HT-29 (cell line): ENCODE measurements at regions not wholly inside any gene's neighbourhood (a gene's known extent, or its start where the extent isn't known, plus 50 kb on each side); places are given as distances from the start of the nearest gene placed in this dataset.

Source experiments
- DNase-seq: peaks from one replicate; pipeline ENCODE4 v3.0.0-alpha.2; 2015; ENCODE audit warnings: low spot score

DNA sequence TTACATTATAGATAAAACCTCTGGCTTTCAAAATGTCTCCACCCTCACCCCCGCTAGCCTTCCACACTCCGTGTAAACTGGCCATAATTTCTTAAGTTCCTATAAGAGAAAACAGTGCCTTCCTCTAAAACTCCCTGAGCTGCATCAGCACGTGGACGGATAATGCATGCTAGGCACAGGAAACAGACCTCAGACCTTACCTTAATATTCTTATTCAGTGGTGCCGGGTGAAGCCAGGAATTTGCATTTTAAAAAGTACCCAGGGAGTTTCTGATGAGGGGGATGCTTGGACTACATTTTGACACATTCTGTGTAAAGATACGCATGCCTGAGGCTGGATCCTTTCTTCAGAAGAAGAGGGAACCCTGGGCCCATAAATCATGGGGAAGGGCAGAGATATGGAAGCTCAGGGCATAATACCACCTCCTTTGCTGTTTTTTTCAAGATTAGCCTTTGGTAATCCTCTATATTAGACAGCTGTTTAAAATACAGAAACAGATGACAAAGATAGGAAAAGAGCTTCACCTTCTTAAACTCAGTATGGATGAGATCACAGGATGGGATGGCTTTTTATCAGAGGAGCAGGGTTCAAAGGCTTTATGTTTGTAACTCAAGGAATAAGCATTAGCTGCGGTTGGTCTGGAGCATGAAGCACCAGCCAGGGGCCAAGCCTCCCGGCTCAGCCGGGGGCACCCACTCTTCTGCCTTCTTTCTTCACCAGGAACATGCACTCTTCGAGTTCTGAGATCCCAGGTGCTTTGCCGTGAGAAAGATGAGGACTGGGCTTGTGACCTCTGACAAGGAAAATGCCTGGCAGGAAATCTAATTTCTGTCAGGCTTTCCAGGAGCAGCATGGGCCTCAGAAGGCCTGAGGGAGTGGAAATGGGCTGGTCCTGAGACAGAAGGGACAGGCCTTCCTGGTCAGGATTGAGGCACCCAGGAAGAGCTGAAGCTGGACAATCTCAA lies 218.1 kb upstream of the SOX4 start:
- DNase-seq, result no peak

DNA sequence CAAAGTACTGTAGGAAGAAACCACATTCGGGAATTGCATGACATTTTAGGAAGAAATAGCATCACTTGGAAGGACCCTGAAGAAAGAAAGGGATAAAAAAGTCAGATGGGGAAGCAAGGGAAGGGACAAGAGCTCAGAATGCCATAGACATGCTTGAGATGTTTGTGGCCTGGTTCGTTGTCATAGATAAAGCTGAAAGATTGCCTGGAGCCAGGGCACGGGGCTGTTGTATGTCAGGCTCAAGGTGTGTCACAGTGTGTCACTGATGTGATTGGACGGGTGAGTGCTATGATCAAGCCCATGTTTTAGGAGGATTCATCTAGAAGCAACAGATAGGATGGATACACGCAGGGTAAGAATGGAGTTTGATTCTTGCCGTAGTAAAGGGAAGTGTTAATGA lies 216.2 kb upstream of the SOX4 start:
- no peak for DNase-seq

DNA sequence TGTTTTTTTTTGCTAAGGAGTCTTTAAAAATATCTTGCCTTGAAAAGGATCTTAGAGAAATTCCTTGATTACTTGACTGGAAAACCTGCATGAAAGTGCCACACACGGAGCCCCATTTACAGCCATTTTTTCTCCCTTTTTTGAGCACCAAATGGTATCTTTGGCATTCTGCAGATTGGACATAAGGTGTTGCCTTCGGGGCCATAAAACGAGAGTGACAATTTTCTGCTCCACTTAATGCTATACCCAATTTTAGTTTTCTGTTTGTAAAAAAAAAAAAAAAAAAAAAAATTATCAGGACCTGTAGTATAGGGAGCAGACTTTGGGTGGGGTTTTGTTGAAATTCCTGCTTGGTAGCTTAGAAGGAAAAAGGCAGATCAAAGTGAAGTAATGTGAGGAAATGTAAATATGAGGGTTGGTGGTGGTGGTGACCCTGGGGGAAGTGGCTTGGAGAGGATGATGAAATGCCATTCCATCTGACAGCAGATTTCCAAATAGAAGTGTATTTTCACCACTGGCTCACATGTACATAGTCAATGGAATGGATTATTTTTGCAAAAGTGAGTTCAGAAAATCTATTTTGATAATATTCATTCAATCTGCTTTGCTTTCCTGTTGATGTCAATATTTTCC lies 212.1 kb upstream of the SOX4 start:
- DNase-seq, result peak; percentile 71

DNA sequence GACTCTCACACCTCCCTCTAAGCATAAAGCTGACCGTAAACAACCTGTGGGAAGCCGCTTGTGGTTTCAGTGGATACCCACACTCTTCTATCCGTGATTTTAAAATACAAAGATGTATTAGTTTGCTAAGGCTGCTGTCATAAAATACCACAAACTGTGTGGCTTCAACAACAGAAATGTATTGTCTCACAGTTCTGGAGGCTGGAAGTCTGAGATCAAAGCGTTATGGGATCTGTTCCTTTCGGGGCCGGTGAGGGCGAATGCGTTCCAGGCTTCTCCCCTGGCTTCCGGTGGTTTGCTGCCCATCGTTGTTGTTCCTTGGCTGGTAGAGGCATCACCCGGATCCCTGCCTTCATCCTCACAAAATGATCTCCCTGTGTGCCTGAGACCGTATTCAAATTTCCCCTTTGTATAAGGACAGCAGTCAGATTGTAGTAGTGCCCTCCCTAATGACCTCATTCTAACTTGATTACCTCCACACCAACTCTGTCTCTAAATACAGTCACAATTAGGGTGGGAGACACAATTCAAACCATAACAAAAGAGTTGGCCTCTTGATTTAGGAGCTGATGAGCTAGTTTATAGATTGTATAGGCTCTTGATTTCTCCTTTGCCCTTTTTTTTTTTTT lies 210.6 kb upstream of the SOX4 start:
- DNase-seq, result no peak

DNA sequence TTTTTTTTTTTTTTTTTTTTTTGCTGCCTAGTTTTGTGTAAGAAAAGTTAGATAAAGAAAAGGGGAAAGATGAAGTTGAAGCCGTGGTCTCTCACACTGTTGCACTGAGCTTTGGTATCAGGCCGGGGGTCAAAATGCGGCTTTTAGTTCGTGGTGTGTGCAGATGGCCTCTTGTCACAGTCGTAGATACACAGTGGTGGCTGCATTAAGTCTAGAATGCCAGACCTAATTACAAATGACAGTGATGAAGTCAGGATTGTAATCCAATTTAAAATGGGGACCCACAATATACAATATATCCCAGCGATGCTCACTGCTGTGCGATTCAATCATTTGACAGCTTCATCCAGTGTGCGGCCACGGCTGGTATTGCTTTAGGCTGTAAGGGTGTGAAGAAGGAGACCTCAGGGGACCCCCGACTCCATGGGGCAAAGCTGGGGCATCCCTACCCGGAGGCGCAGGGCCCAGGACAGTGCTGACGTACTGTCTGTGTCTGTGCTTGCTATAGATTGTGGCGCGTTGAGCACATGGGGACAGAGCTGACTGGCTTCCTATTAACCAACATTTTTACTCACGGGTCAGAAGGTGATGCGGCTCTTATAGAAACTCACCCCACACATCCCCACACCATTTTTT lies 210.0 kb upstream of the SOX4 start:
- no peak for DNase-seq

DNA sequence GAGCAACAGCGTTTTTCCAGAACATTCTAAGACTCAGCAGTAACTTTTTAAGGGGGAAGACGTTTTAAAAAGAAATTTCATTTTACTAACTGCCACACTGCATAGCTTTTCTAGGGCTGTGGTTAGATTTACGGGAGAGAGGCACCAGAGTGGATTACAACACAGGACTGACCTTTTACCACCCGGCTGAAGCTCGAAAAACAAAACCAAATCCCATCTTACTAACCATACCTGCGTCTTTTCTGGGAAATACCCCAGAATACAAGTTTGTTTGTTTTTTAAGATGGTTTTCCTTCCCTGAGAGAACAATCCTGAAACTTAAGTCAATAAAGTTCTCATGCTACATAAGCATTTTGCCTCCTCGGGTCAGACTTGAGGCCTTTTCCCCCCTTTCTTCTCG lies 209.3 kb upstream of the SOX4 start:
- DNase-seq, result peak; percentile 37

DNA sequence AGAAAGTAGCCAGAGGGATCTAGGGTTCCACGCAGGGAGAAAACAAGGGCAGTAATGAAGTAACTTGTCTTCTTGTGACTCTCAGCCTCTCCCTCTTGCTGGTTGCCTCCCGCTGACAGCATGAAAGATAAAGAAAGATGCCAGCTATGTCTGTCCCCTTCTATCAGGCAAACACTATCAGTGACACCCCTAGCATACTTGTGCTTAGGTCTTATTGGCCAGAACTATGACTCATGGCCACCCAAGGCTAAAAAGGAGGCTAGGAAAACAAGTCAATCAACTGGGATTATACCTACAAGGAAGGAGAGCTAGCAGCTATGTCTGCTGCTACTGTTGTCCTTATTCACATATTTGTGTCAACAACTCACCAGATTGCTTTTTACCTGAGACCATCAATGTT lies 206.8 kb upstream of the SOX4 start:
- DNase-seq, result peak; percentile 46

DNA sequence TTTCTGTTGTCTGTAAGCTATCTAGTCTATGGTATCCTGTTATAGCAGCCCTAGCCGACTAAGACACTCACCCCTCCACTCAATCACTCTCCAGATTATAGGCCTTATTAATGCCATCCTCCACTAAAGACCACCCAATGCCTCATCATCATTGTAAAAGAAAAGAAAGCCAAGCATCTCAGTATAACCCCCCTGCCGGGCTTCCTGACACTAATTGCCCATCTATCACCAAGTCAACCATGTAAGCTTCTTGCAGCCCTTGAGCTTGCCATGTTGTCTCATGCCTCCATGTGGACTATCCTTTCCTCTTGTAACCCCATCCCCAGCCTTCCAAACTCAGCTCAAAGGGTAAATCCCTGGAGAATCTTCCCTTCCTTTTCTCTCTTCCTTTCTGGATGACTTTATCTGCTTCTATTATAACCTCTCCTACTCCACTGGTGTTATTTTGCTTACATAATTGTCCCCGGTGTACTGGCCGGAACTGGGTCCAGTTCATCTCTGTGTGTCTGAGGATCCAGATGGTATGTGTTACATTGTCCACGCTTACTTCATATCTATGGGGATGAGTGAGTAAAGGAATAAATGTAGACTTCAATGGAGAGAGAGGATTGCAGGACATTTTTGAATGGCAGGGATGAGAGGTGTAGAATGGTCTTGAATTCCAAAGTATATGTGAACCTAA lies 202.9 kb upstream of the SOX4 start:
- DNase-seq, result no peak

DNA sequence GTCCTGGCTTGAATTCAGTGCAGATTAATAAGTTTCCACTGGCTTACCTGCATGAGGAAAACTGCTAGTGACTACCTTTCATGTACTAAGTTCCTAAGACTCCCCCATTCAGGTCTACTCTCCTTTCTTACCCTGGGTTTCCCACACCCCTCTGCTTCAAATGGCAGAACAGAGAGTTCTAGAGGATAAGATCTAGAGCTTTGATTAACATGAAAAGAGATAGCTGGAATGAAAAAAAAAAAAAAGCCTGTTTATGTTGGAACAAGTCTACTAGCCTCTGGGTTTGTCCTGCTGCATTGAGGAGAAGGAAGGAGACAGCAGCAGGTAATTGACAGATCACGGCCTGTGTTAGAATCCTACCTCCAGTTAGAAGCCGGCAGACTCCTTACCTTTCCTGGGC lies 201.4 kb upstream of the SOX4 start:
- no peak for DNase-seq

DNA sequence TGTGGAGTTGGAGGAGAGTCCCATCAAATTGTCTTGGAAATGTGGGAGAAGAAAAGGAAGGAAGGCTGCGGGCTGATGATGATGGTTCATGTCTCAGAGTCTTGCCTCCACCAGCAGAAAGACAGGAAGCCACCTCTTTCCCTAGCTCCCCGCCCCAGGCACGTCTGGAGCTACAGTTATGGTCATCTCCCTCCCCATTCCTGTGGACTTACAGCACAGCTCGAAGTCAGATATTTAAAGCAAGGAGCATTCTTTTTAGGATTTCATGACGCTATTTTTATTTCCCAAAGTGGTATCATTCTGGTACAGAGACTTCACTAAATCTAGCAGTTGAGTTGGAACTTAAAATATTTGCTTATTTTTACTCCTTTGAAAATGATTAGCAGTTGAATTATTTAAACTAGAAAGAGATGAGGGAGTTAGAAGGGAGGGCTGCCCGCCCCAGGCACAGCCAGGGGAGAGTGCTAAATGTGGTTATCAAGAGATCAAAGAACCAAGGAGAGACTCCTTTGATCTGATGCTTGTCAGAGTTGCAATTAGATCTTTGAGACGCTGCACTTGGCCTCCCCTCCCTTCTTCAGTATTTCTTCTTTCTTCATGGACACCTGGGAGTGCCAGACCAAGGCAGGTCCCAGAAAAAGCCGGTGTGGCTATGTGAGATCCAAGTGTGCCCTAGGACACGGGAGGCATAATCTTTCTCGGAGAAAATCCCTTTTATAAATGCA lies 199.9 kb upstream of the SOX4 start:
- no peak for DNase-seq

DNA sequence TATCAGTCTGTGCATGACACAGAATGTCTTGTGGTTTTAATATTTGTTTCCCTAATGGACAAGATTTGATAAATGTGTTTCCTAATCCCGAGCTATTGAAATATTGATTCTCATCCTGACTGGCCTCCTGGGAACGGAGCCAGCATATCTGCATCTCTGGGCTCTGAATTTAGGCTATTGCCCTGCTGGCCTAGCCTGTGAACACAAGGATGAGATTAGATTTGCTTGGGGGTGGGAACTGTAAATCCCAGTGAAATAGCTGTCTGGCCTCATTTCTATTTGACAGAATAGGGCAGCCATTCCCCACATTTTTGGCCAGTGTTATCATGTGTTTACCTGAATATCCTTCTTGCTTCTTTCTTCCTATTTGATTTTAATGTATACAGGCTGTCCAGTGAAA lies 198.4 kb upstream of the SOX4 start:
- DNase-seq, result no peak

DNA sequence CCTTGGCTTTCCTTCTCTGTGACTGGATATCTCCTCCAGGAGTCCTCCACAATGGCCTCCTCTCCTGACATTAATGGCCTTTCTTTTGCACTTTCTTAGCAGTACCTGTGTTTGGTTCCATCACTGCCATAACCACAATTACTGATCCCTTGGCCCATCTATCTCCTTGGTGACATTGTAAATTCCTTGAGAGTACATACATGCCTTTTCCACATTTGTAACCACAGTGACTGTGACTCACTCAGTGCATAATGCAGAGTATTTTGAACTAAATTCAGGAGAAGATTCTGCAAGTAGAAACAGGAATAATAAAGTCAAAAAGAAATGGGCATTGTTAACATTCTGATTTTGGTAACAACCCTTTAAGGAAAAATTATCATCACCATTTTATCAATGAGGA lies 197.2 kb upstream of the SOX4 start:
- peak; percentile 25 for DNase-seq

DNA sequence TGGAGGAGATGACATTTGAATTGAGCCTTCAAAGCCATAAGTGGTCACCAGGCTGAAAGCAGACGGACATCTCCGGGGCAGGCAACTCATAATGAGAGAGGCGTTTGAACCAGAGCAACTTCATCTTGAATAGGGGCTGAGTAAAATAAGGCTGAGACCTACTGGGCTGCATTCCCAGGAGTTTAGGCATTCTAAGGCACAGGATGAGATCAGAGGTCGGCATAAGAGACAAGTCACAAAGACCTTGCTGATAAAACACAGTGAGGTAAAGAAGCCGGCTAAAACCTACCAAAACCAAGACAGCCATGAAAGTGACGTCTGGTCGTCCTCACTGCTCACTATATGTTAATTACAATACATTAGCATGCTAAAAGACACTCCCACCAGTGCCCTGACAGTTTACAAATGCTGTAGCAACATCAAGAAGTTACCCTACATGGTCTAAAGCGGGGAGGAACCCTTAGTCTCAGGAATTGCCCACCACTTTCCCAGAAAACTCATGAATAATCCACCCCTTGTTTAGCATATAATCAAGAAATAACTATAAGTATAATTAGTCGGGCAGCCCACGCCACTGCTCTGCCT lies 194.7 kb upstream of the SOX4 start:
- no peak for DNase-seq

DNA sequence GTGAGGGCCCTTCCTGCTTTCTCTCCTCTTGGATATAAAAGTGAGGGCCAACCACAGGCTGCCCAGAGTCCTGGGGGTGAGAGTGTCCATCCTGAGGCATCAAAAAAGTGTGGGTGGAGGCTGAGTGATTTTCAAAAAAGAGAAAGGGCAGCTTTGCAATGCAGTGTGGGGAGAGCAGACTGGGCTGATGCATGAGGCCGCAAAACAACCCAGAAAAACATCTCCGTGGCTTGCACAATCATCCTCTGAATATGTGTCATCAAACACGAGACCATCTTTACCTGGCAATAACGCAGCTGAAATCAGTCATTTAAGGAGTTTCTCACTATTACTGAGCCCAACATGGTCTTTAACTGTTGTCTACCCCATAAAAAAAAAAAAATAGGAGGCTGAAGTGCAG lies 191.2 kb upstream of the SOX4 start:
- no peak for DNase-seq

DNA sequence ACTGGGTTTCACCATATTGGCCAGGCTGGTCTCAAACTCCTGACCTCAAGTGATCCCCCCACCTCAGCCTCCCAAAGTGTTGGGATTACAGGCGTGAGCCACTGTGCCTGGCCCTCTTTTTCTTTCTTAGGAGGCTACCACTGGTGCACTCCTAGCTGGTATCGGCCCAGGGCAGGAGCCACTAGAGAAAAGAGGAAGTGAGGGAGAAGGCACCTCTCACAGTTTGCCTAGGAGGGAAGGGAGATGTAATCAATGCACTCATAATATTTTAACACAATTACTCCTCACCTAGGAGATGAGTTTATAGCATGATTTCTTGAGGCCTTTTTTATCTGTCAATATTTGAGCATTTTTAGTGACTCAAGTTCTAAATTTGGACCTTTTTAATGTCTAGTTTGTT lies 189.0 kb upstream of the SOX4 start:
- DNase-seq, result no peak

DNA sequence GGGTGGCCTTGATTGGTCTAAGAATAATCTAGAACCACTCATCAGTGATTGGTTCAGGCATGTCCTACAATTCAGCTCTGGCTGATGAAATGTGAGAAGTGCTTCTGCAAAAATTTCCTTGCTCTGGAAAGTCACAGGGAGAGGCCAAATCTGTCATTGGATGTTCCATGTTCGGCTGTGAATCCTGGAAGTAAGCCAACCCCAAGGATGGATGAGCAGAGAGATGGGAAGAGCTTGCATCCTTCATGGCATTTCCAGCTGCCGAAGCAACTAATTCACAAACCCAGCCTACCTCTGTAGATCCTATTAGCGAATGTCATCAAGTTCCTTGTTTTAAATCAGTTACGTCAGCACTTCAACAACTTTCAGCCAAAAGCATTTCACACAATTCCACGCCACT lies 187.2 kb upstream of the SOX4 start:
- no peak for DNase-seq

DNA sequence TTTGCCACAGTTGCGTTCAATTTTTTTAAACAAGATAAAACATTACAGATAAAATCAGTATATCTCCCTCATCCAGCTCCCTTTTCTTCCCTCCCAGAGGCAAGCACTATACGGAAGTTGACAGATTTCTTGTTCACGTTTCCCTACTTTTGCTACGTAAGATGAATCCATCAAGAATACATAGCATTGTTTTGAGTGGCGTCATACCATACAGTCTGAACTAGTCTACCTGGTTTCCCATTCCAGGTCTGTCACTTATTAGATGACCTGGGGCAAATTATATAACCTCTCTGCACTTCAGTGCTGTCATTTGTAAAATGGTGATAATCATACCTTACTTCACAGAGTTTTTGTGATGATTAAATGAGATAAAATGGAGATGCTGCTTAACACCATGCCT lies 184.3 kb upstream of the SOX4 start:
- DNase-seq, result no peak

DNA sequence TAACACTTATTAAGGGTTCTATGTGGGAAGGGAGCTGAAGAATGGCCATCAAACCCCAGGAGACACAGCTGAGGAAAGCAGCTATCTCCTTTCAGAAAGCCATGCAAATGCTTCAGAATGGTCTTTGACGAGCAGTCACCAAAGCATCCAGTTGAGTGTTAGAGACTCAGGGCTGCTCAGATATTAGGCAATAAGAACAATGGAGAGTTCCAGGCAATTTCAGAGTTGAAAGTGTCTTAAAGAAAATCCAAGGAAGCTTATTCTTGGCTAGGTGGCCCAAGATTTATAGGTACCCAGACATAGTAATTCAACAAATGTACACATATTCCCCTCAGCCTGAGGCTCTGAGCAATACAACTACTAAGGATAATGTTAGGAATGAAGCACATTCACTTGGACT lies 180.1 kb upstream of the SOX4 start:
- no peak for DNase-seq

DNA sequence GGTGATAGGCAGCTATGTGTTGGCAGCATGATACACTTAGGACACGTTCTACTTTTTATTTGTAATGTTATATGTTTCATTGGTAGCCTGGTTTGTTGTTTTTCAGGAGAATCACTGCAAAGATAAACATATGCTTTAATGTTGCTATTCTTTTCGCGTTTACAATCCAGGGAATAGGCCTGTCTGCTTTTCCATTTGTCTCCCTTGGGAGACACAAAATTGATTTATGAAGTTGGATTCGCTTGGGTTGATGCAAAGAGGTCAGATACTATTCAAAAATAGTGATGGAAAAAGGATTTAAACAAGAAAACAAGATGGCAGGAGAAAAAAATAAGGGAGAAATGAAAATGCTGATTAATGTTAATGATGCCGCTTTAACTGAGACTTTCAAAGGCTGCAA lies 179.5 kb upstream of the SOX4 start:
- no peak for DNase-seq

DNA sequence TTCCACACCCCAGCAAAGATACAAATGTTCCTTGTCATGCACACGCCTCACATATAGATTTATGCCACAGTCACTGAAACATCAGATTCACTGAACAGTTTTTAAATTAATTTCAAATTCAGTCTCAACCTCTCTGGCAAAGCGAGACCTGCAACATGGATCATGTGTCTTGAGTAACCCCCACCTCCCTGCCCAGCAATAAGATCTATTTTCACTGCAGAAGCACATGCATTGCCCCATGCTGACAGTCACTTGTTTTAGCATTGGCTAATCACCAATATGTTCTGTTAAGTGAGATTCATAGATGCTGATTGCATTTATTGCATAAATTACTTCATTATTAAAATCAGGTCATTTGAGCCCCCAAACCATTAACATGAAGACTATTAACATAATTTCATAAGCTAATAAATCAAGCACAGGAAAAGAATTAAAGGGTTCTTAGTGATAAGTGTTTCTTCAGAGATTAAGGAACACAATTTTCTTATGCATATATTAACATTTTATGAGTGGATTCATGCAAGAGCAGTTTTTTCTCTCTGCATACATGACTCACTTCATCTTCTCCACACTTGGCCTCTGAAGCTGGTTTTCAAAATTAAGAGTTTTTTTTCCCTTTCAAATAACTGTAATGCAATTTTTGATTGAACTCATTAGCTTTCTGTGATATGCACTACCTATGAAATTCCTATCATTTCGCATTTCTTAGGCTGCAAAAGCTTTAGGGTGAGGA lies 173.2 kb upstream of the SOX4 start:
- no peak for DNase-seq
